ENCODE measurements at regions not wholly inside any gene's neighbourhood (a gene's known extent, or its start where the extent isn't known, plus 50 kb on each side); places are given as distances from the start of the nearest gene placed in this dataset.

DNA sequence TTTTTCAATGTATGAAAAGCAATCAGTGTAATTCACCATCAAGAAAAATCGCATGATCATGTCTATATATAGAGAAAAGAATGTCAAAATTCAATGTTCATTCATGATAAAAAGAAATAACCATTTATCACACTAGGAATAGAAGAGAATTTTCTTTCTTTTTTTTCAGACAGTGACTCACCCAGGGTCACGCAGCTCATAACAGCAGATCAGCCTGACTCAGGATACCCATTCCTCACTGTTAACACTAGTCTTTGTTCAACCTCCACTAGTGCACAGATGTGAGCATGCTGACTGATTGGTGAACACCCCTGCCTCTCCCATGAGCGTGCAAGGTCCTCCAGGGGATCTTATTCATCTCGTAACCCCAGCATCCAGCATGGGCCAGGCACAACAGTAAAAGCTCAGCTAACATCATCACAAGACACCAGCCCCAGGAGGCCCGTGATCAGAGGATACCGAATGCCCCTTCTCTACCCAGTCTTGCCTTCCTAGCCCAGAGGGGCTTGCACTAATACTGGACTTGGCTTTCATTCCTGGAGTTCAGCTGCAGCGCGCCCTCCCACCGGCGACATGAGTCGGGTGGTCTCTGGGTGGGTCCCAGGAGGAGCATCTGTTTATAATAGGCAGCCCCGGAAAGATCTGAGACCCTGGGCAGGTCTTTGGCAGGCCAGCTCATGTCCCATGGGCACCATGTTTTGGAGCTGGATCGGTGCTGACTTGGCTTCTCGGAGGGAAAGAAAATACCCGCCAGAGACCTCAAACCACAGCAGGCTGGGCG lies 539.5 kb upstream of the SLC10A2 start:
- no peak for TF ChIP-seq POLR2A (IDR thresholded peaks at IDR 0.05; ENCODE audit: low read depth, low read length)
- no peak for TF ChIP-seq POLR2AphosphoS5 (IDR thresholded peaks at IDR 0.05; ENCODE audit: low read depth, low read length)

Data from GM12892 (cell line).